ENCODE measurements at regions not wholly inside any gene's neighbourhood (a gene's known extent, or its start where the extent isn't known, plus 50 kb on each side); places are given as distances from the start of the nearest gene placed in this dataset.

DNA sequence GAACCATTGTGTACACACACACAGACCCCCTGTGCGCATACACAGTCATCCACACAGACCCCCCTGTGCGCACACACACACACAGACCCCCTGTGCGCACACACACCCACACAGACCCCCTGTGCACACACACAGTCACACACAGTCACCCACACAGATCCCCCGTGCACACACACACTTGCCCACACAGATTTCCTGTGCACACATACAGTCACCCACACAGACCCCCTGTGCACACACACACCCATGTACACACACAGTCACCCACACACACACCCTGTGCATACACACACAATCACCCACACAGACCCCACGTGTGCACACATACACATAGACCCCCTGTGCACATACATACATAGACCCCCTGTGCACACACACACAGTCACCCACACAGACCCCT is 106.1 kb downstream of the HSPH1 start:
- TF ChIP-seq CREB5 (CRISPR knock-in tag; IDR thresholded peaks at IDR 0.05; ENCODE audit: low read depth): no peak
- no peak for TF ChIP-seq TSHZ2 (CRISPR knock-in tag; IDR thresholded peaks at IDR 0.05)
- TF ChIP-seq ARNTL (CRISPR knock-in tag; IDR thresholded peaks at IDR 0.05; ENCODE audit: borderline replicate concordance, low read depth): no peak
- TF ChIP-seq ZFP30 (CRISPR knock-in tag; IDR thresholded peaks at IDR 0.05): no peak
- no peak for TF ChIP-seq GLIS3 (CRISPR knock-in tag; IDR thresholded peaks at IDR 0.05)
- TF ChIP-seq RARB (CRISPR knock-in tag; IDR thresholded peaks at IDR 0.05): no peak
- no peak for TF ChIP-seq BACH2 (CRISPR knock-in tag; IDR thresholded peaks at IDR 0.05; ENCODE audit: borderline replicate concordance)
- TF ChIP-seq ZFP3 (CRISPR knock-in tag; IDR thresholded peaks at IDR 0.05): no peak
- TF ChIP-seq OSR1 (CRISPR knock-in tag; IDR thresholded peaks at IDR 0.05): no peak
- no peak for TF ChIP-seq PPARA (CRISPR knock-in tag; IDR thresholded peaks at IDR 0.05; ENCODE audit: borderline replicate concordance)
- no peak for TF ChIP-seq ZC3H10 (CRISPR knock-in tag; IDR thresholded peaks at IDR 0.05)
- no peak for TF ChIP-seq ZNF70 (CRISPR knock-in tag; IDR thresholded peaks at IDR 0.05)
- TF ChIP-seq ZNF8 (CRISPR knock-in tag; IDR thresholded peaks at IDR 0.05): no peak
- TF ChIP-seq, protein P1, sequence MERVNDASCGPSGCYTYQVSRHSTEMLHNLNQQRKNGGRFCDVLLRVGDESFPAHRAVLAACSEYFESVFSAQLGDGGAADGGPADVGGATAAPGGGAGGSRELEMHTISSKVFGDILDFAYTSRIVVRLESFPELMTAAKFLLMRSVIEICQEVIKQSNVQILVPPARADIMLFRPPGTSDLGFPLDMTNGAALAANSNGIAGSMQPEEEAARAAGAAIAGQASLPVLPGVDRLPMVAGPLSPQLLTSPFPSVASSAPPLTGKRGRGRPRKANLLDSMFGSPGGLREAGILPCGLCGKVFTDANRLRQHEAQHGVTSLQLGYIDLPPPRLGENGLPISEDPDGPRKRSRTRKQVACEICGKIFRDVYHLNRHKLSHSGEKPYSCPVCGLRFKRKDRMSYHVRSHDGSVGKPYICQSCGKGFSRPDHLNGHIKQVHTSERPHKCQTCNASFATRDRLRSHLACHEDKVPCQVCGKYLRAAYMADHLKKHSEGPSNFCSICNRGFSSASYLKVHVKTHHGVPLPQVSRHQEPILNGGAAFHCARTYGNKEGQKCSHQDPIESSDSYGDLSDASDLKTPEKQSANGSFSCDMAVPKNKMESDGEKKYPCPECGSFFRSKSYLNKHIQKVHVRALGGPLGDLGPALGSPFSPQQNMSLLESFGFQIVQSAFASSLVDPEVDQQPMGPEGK (CRISPR knock-in tag; IDR thresholded peaks at IDR 0.05; ENCODE audit: borderline replicate concordance): no peak
- no peak for TF ChIP-seq ISL1 (CRISPR knock-in tag; IDR thresholded peaks at IDR 0.05)
- TF ChIP-seq, protein P2, sequence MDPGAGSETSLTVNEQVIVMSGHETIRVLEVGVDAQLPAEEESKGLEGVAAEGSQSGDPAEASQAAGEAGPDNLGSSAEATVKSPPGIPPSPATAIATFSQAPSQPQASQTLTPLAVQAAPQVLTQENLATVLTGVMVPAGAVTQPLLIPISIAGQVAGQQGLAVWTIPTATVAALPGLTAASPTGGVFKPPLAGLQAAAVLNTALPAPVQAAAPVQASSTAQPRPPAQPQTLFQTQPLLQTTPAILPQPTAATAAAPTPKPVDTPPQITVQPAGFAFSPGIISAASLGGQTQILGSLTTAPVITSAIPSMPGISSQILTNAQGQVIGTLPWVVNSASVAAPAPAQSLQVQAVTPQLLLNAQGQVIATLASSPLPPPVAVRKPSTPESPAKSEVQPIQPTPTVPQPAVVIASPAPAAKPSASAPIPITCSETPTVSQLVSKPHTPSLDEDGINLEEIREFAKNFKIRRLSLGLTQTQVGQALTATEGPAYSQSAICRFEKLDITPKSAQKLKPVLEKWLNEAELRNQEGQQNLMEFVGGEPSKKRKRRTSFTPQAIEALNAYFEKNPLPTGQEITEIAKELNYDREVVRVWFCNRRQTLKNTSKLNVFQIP (CRISPR knock-in tag; IDR thresholded peaks at IDR 0.05; ENCODE audit: borderline replicate concordance, low read depth): no peak
- no peak for ATAC-seq

- ATAC-seq: no peak
- TF ChIP-seq ESRRG (CRISPR knock-in tag; IDR thresholded peaks at IDR 0.05) (no peak), ZNF565 (CRISPR knock-in tag; conservative IDR thresholded peaks at IDR 0.05; ENCODE audit: low read depth) (no peak), ZC3H10 (CRISPR knock-in tag; IDR thresholded peaks at IDR 0.05) (no peak), ZFP3 (CRISPR knock-in tag; IDR thresholded peaks at IDR 0.05) (no peak), SNAI2 (CRISPR knock-in tag; IDR thresholded peaks at IDR 0.05) (no peak), CSDC2 (CRISPR knock-in tag; IDR thresholded peaks at IDR 0.05) (no peak), RARB (CRISPR knock-in tag; IDR thresholded peaks at IDR 0.05) (no peak), ARNTL (CRISPR knock-in tag; IDR thresholded peaks at IDR 0.05; ENCODE audit: borderline replicate concordance, low read depth) (no peak), ZNF8 (CRISPR knock-in tag; IDR thresholded peaks at IDR 0.05) (no peak), TOX (CRISPR knock-in tag; IDR thresholded peaks at IDR 0.05; ENCODE audit: borderline replicate concordance) (no peak), TSHZ2 (CRISPR knock-in tag; IDR thresholded peaks at IDR 0.05) (no peak), CREB5 (CRISPR knock-in tag; IDR thresholded peaks at IDR 0.05; ENCODE audit: low read depth) (no peak), ISL1 (CRISPR knock-in tag; IDR thresholded peaks at IDR 0.05) (no peak), GLIS3 (CRISPR knock-in tag; IDR thresholded peaks at IDR 0.05) (no peak)
- TF ChIP-seq, protein P3, sequence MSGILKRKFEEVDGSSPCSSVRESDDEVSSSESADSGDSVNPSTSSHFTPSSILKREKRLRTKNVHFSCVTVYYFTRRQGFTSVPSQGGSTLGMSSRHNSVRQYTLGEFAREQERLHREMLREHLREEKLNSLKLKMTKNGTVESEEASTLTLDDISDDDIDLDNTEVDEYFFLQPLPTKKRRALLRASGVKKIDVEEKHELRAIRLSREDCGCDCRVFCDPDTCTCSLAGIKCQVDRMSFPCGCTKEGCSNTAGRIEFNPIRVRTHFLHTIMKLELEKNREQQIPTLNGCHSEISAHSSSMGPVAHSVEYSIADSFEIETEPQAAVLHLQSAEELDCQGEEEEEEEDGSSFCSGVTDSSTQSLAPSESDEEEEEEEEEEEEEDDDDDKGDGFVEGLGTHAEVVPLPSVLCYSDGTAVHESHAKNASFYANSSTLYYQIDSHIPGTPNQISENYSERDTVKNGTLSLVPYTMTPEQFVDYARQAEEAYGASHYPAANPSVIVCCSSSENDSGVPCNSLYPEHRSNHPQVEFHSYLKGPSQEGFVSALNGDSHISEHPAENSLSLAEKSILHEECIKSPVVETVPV (CRISPR knock-in tag; IDR thresholded peaks at IDR 0.05): no peak
- TF ChIP-seq, protein P2 (CRISPR knock-in tag; IDR thresholded peaks at IDR 0.05; ENCODE audit: borderline replicate concordance, low read depth): no peak
- TF ChIP-seq, protein P1 (CRISPR knock-in tag; IDR thresholded peaks at IDR 0.05; ENCODE audit: borderline replicate concordance): no peak
Observed at GRCh38 chr13:31054632-31055031, 107.1 kb downstream of the HSPH1 start.
